ENCODE measurements at regions not wholly inside any gene's neighbourhood (a gene's known extent, or its start where the extent isn't known, plus 50 kb on each side); places are given as distances from the start of the nearest gene placed in this dataset.
"Not testable (repeated sequence)": the region's sequence is repeated elsewhere in the genome, so short reads cannot be mapped to it uniquely, and the experiment has no call there.

GRCh38 chrX:151066373-151066772 lies 83.2 kb downstream of the HMGB3 start:
- TF ChIP-seq CTCF (IDR thresholded peaks at IDR 0.05); POLR2AphosphoS5 (IDR thresholded peaks at IDR 0.05); POLR2A (IDR thresholded peaks at IDR 0.05; ENCODE audit: low read depth): not testable (repeated sequence)
